GM18909 (cell line): ENCODE measurements at regions not wholly inside any gene's neighbourhood (a gene's known extent, or its start where the extent isn't known, plus 50 kb on each side); places are given as distances from the start of the nearest gene placed in this dataset.

Experiments used
- ATAC-seq: cut with Tn5 transposase; IDR thresholded peaks from one replicate; pipeline ENCODE4 v1.9.1; 2021; ENCODE audit warnings: mild to moderate bottlenecking; ENCODE audit not compliant: unreplicated experiment, poor library complexity

GRCh38 chr16:8376858-8377257 lies 213.5 kb downstream of the TMEM114 start:
- no peak for ATAC-seq

GRCh38 chr16:8376430-8376829 lies 213.9 kb downstream of the TMEM114 start:
- no peak for ATAC-seq

- ATAC-seq: no peak
These were observed 215.1 kb downstream of the TMEM114 start for GRCh38 chr16:8375232-8375587.

- ATAC-seq: no peak
These were observed 215.6 kb downstream of the TMEM114 start for GRCh38 chr16:8374586-8375231.

GRCh38 chr16:8373676-8374431 lies 216.5 kb downstream of the TMEM114 start:
- no peak for ATAC-seq

- ATAC-seq: no peak
These were observed 218.2 kb downstream of the TMEM114 start for GRCh38 chr16:8372141-8372540.

GRCh38 chr16:8370374-8371270 lies 219.7 kb downstream of the TMEM114 start:
- no peak for ATAC-seq

- no peak for ATAC-seq
These were observed 231.4 kb downstream of the TMEM114 start for GRCh38 chr16:8358937-8359336.

- ATAC-seq: no peak
These were observed 234.6 kb downstream of the TMEM114 start for GRCh38 chr16:8355675-8356074.

- ATAC-seq: no peak
These were observed 244.0 kb downstream of the TMEM114 start for GRCh38 chr16:8346294-8346693.

- ATAC-seq: no peak
These were observed 248.0 kb downstream of the TMEM114 start for GRCh38 chr16:8342276-8342675.

GRCh38 chr16:8330761-8331160 lies 259.6 kb downstream of the TMEM114 start:
- no peak for ATAC-seq

- ATAC-seq: no peak
These were observed 264.1 kb downstream of the TMEM114 start for GRCh38 chr16:8326232-8326631.

GRCh38 chr16:8323153-8323552 lies 267.2 kb downstream of the TMEM114 start:
- no peak for ATAC-seq

- ATAC-seq: no peak
These were observed 270.2 kb downstream of the TMEM114 start for GRCh38 chr16:8320131-8320530.

- ATAC-seq: no peak
These were observed 279.5 kb downstream of the TMEM114 start for GRCh38 chr16:8310816-8311215.

- ATAC-seq: no peak
These were observed 280.0 kb downstream of the TMEM114 start for GRCh38 chr16:8310323-8310722.

GRCh38 chr16:8305201-8305600 lies 285.1 kb downstream of the TMEM114 start:
- no peak for ATAC-seq

- no peak for ATAC-seq
These were observed 290.7 kb downstream of the TMEM114 start for GRCh38 chr16:8299635-8300034.

- no peak for ATAC-seq
These were observed 294.6 kb downstream of the TMEM114 start for GRCh38 chr16:8295513-8296237.
